ENCODE measurements at regions not wholly inside any gene's neighbourhood (a gene's known extent, or its start where the extent isn't known, plus 50 kb on each side); places are given as distances from the start of the nearest gene placed in this dataset.

GRCh38 chr6:169899481-169900145 lies 148.2 kb downstream of the ERMARD start:
- no peak for DNase-seq

- DNase-seq = no peak
These were observed 147.5 kb downstream of the ERMARD start for GRCh38 chr6:169898788-169899480.

GRCh38 chr6:169897601-169898358 lies 146.4 kb downstream of the ERMARD start:
- no peak for DNase-seq

- DNase-seq = no peak
These were observed 145.5 kb downstream of the ERMARD start for GRCh38 chr6:169896826-169897456.

- DNase-seq = no peak
These were observed 144.7 kb downstream of the ERMARD start for GRCh38 chr6:169895926-169896761.

GRCh38 chr6:169895000-169895759 lies 143.8 kb downstream of the ERMARD start:
- DNase-seq = no peak

GRCh38 chr6:169894377-169894960 lies 143.0 kb downstream of the ERMARD start:
- no peak for DNase-seq

GRCh38 chr6:169893624-169894023 lies 142.2 kb downstream of the ERMARD start:
- DNase-seq = no peak

GRCh38 chr6:169891846-169892245 lies 140.4 kb downstream of the ERMARD start:
- no peak for DNase-seq

GRCh38 chr6:169891421-169891820 lies 140.0 kb downstream of the ERMARD start:
- DNase-seq = no peak

- DNase-seq = no peak
These were observed 139.5 kb downstream of the ERMARD start for GRCh38 chr6:169890901-169891300.

GRCh38 chr6:169890049-169890448 lies 138.6 kb downstream of the ERMARD start:
- no peak for DNase-seq

GRCh38 chr6:169887529-169888140 lies 136.2 kb downstream of the ERMARD start:
- DNase-seq = no peak

GRCh38 chr6:169886631-169887227 lies 135.3 kb downstream of the ERMARD start:
- no peak for DNase-seq

- no peak for DNase-seq
These were observed 134.4 kb downstream of the ERMARD start for GRCh38 chr6:169885831-169886230.

GRCh38 chr6:169885131-169885530 lies 133.7 kb downstream of the ERMARD start:
- DNase-seq = no peak

GRCh38 chr6:169884158-169884557 lies 132.7 kb downstream of the ERMARD start:
- no peak for DNase-seq

GRCh38 chr6:169883316-169883715 lies 131.9 kb downstream of the ERMARD start:
- DNase-seq = no peak

GRCh38 chr6:169881976-169882375 lies 130.6 kb downstream of the ERMARD start:
- no peak for DNase-seq

- DNase-seq = no peak
These were observed 130.0 kb downstream of the ERMARD start for GRCh38 chr6:169881398-169881797.

All from AML-193 (cell line).